Mucosa of descending colon (tissue), 3 donors: ENCODE measurements at regions not wholly inside any gene's neighbourhood (a gene's known extent, or its start where the extent isn't known, plus 50 kb on each side); places are given as distances from the start of the nearest gene placed in this dataset.

Experiments used
- ATAC-seq: fragments of 200-7000 bp; cut with Tn5 transposase; one replicate; pipeline ENCODE4 v1.9.1; 2020; ENCODE audit warnings: mild to moderate bottlenecking, moderate library complexity
- DNase-seq, 3 donors: peaks; one replicate each; pipeline ENCODE4 v3.0.0-alpha.2; 2020
- H3K36me3 ChIP-seq: fragments of 200-600 bp; one replicate; pipeline ENCODE4 v1.8.0; 2021; ENCODE audit warnings: low read depth, mild to moderate bottlenecking
- H3K4me1 ChIP-seq: fragments of 200-600 bp; one replicate; pipeline ENCODE4 v1.8.0; 2021; ENCODE audit warnings: low read depth, mild to moderate bottlenecking
- H3K4me3 ChIP-seq: fragments of 200-600 bp; one replicate; pipeline ENCODE4 v1.8.0; 2021; ENCODE audit warnings: mild to moderate bottlenecking
- H3K9me3 ChIP-seq: fragments of 200-600 bp; one replicate; pipeline ENCODE4 v1.8.0; 2021; ENCODE audit warnings: mild to moderate bottlenecking
- CTCF ChIP-seq: fragments of 200-600 bp; IDR thresholded peaks from one replicate; pipeline ENCODE4 v1.8.0; 2022; ENCODE audit warnings: antibody characterized with exemption, mild to moderate bottlenecking
- intact Hi-C, 2 donors: fragments of 100-400 bp; cut with DNase I in 1 of 2; cut with micrococcal nuclease in 1 of 2; formaldehyde crosslinking; loops; one replicate each; pipeline versions ENCODE4 v1.11.0 to v1.11.1; 2022; cut with DNase I, micrococcal nuclease
- donor health status: DM: no; HTN: no; CAD: no; lungs with moderate emphysema.
- donor health status: DM: no; HTN: no; CAD: no.
- donor health status: DM: no; HTN: yes; CAD: no.

- intact Hi-C loops: no loop called here
- Histone ChIP-seq H3K4me1 (no peaks in the 10 kb centered on the region), H3K36me3 (no peaks in the 10 kb centered on the region), H3K4me3 (no peak overlapping the region), H3K9me3 (no peaks in the 10 kb centered on the region)
- no peak for TF ChIP-seq CTCF
- no peak for DNase-seq
- ATAC-seq: no peak
Measured at GRCh38 chr7:55273186-55273980, 91.8 kb upstream of the LANCL2 start.

GRCh38 chr7:55274156-55274555, 91.0 kb upstream of the LANCL2 start:
- ATAC-seq: no peak
- no peaks in the 10 kb centered on the region for H3K4me1 ChIP-seq
- intact Hi-C loops: no loop called here

GRCh38 chr7:55275291-55276200, 89.6 kb upstream of the LANCL2 start:
- ATAC-seq (no peak), DNase-seq (no peak)
- Histone ChIP-seq H3K4me1 (no peaks in the 10 kb centered on the region), H3K9me3 (no peaks in the 10 kb centered on the region), H3K36me3 (no peaks in the 10 kb centered on the region), H3K4me3 (no peak overlapping the region)
- intact Hi-C loops: no loop called here
- no peak for TF ChIP-seq CTCF

More at GRCh38 chr7:55274156-55274555, 91.0 kb upstream of the LANCL2 start:
- DNase-seq: no peak
- TF ChIP-seq CTCF: no peak
- H3K4me3 ChIP-seq: no peak overlapping the region
- H3K36me3 ChIP-seq: no peaks in the 10 kb centered on the region
- no peaks in the 10 kb centered on the region for H3K9me3 ChIP-seq

- Histone ChIP-seq H3K9me3 (no peaks in the 10 kb centered on the region), H3K4me1 (no peaks in the 10 kb centered on the region), H3K4me3 (no peak overlapping the region), H3K36me3 (no peaks in the 10 kb centered on the region)
- DNase-seq (no peak), ATAC-seq (no peak)
- TF ChIP-seq CTCF: no peak
- intact Hi-C loops: no loop called here
Measured at GRCh38 chr7:55276572-55277295, 88.4 kb upstream of the LANCL2 start.

GRCh38 chr7:55277916-55278315, 87.2 kb upstream of the LANCL2 start:
- H3K4me1 ChIP-seq: no peaks in the 10 kb centered on the region
- TF ChIP-seq CTCF: no peak

More at GRCh38 chr7:55277916-55278315, 87.2 kb upstream of the LANCL2 start:
- intact Hi-C loops: no loop called here
- DNase-seq (no peak), ATAC-seq (no peak)
- H3K36me3 ChIP-seq: no peaks in the 10 kb centered on the region
- H3K4me3 ChIP-seq: no peak overlapping the region
- no peaks in the 10 kb centered on the region for H3K9me3 ChIP-seq
